ENCODE measurements at regions not wholly inside any gene's neighbourhood (a gene's known extent, or its start where the extent isn't known, plus 50 kb on each side); places are given as distances from the start of the nearest gene placed in this dataset.

DNA sequence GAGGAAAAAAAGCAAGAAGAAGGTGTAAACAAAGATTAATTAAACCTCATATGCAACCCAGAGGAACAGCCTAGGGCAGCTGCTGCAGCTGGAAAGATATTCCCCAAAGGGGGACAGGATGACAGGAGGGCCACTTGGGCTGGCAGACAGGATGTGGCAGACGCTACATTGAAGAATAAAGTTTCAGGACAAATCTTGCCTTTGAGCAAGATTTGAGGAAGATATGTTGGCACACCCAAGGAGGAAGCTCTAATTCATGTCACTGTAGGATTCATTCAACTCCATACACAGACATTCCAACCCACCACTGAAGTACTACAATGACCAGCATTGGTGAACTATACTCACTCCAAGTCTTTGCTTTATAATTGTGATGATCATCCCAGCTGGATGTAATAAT is 504.0 kb downstream of the SHQ1 start:
- Histone ChIP-seq H3K9me3 (ENCODE audit: control insufficient read depth, insufficient read depth, low read length) (no peaks in the 10 kb centered on the region), H2BK15ac (ENCODE audit: low read depth, low read length) (no peak overlapping the region), H3K27ac (ENCODE audit: insufficient read depth, low read length) (no peak overlapping the region), H3K4me3 (ENCODE audit: insufficient read depth, low read depth, low read length) (no peak overlapping the region), H3K79me1 (ENCODE audit: low read depth in 1 of 2, low read length in 2 of 2) (no peaks in the 10 kb centered on the region), H4K91ac (ENCODE audit: insufficient read depth, low read depth, low read length) (no peak overlapping the region), H3K14ac (replicated peaks; ENCODE audit: low read depth, low read length) (no peak overlapping the region), H4K5ac (ENCODE audit: low read depth, low read length) (no peak overlapping the region), H3K9me1 (ENCODE audit: insufficient read depth, low read length) (peaks cover 6% of the 10 kb centered on the region), H3K18ac (ENCODE audit: low read depth, low read length) (no peak overlapping the region), H2BK5ac (ENCODE audit: low read depth, low read length, poor library complexity, severe bottlenecking) (no peak overlapping the region), H2AK9ac (replicated peaks; ENCODE audit: low read depth, low read length, poor library complexity) (no peak overlapping the region), H3K36me3 (ENCODE audit: control insufficient read depth, insufficient read depth, low read length) (no peaks in the 10 kb centered on the region), H3K4me2 (ENCODE audit: low read depth, low read length) (no peak overlapping the region), H3K27me3 (ENCODE audit: control insufficient read depth, insufficient read depth, low read length) (0 out of 2 replicates have a peak, but pooled peaks cover 1% of the 10 kb centered on the region), H4K20me1 (ENCODE audit: insufficient read depth, low read length) (no peaks in the 10 kb centered on the region), H2BK20ac (ENCODE audit: low read depth, low read length) (no peak overlapping the region), H3K4me1 (ENCODE audit: control insufficient read depth, insufficient read depth, low read length) (peaks cover 4% of the 10 kb centered on the region), H3K23ac (ENCODE audit: low read depth, low read length) (no peak overlapping the region), H2AFZ (replicated peaks; ENCODE audit: low read length, poor library complexity) (no peak overlapping the region), H2AK5ac (ENCODE audit: low read depth, low read length) (no peak overlapping the region), H3K9ac (ENCODE audit: low read depth, low read length) (no peak overlapping the region), H4K8ac (ENCODE audit: low read depth in 2 of 2, low read length in 2 of 2) (no peak overlapping the region), H3K56ac (ENCODE audit: extremely low read depth, insufficient read depth, low read length) (no peak overlapping the region), H2BK120ac (ENCODE audit: low read depth, low read length) (no peak overlapping the region), H3K4ac (ENCODE audit: low read depth, low read length) (no peak overlapping the region)
- TF ChIP-seq, protein P1, sequence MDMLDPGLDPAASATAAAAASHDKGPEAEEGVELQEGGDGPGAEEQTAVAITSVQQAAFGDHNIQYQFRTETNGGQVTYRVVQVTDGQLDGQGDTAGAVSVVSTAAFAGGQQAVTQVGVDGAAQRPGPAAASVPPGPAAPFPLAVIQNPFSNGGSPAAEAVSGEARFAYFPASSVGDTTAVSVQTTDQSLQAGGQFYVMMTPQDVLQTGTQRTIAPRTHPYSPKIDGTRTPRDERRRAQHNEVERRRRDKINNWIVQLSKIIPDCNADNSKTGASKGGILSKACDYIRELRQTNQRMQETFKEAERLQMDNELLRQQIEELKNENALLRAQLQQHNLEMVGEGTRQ (IDR thresholded peaks at IDR 0.05; ENCODE audit: low read depth, low read length): no peak
- TF ChIP-seq POLR2A (IDR thresholded peaks at IDR 0.05; ENCODE audit: low read depth, low read length) (no peak), SMC3 (IDR thresholded peaks at IDR 0.05; ENCODE audit: low read depth, low read length) (no peak), RAD21 (IDR thresholded peaks at IDR 0.05; ENCODE audit: low read length) (no peak), MAFK (IDR thresholded peaks at IDR 0.05; ENCODE audit: low read depth, low read length) (no peak), NFE2L2 (IDR thresholded peaks at IDR 0.05; ENCODE audit: low read depth, low read length) (no peak), MAZ (IDR thresholded peaks at IDR 0.05; ENCODE audit: borderline replicate concordance, low read depth, low read length) (no peak), MXI1 (IDR thresholded peaks at IDR 0.05; ENCODE audit: borderline replicate concordance, low read depth, low read length) (no peak), CHD1 (IDR thresholded peaks at IDR 0.05; ENCODE audit: low read depth, low read length) (no peak), RFX5 (IDR thresholded peaks at IDR 0.05; ENCODE audit: low read depth, low read length) (no peak), RCOR1 (IDR thresholded peaks at IDR 0.05; ENCODE audit: insufficient replicate concordance, low read length) (no peak), FOS (IDR thresholded peaks at IDR 0.05; ENCODE audit: low read depth, low read length) (no peak), CEBPB (IDR thresholded peaks at IDR 0.05; ENCODE audit: low read depth, low read length) (no peak)
- TF ChIP-seq, protein P2, sequence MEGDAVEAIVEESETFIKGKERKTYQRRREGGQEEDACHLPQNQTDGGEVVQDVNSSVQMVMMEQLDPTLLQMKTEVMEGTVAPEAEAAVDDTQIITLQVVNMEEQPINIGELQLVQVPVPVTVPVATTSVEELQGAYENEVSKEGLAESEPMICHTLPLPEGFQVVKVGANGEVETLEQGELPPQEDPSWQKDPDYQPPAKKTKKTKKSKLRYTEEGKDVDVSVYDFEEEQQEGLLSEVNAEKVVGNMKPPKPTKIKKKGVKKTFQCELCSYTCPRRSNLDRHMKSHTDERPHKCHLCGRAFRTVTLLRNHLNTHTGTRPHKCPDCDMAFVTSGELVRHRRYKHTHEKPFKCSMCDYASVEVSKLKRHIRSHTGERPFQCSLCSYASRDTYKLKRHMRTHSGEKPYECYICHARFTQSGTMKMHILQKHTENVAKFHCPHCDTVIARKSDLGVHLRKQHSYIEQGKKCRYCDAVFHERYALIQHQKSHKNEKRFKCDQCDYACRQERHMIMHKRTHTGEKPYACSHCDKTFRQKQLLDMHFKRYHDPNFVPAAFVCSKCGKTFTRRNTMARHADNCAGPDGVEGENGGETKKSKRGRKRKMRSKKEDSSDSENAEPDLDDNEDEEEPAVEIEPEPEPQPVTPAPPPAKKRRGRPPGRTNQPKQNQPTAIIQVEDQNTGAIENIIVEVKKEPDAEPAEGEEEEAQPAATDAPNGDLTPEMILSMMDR (conservative IDR thresholded peaks at IDR 0.05; ENCODE audit: low read depth, low read length): no peak
- DNase-seq: no peak
- no TSS peak for BruUV-seq (replicated peaks)
- ChIA-PET POLR2A (ENCODE audit: unreplicated experiment) (no interaction called here), CTCF (no interaction called here)
- in situ Hi-C loops (cut with MboI; ENCODE audit: low sequenced_read_pairs) (no loop called here), dilution Hi-C loops (cut with HindIII; ENCODE audit: low sequenced_read_pairs, unreplicated experiment) (no loop called here), intact Hi-C loops (cut with micrococcal nuclease) (no loop called here)
- no CpG with 5 or more reads among the region's 1 CpG for WGBS, 2 experiments (ENCODE audit: extremely low coverage in 2 of 2, insufficient read length in 1 of 2)
- ATAC-seq (ENCODE audit: low read depth): no peak

Data from IMR-90 (cell line).